Neural crest cell (in vitro differentiated cells): ENCODE measurements at regions not wholly inside any gene's neighbourhood (a gene's known extent, or its start where the extent isn't known, plus 50 kb on each side); places are given as distances from the start of the nearest gene placed in this dataset.
"Not testable (repeated sequence)": the region's sequence is repeated elsewhere in the genome, so short reads cannot be mapped to it uniquely, and the experiment has no call there.

Experiments
- DNase-seq: peaks from one replicate; pipeline ENCODE4 v3.0.0; 2021; ENCODE audit warnings: low read depth, mixed read lengths, low spot score
- H3K27ac Mint-ChIP-seq: one replicate; pipeline ENCODE4 v1.8.0; 2021; ENCODE audit warnings: mild to moderate bottlenecking, mixed read lengths; ENCODE audit not compliant: unreplicated experiment
- H3K27me3 Mint-ChIP-seq: 2 replicates; pipeline ENCODE4 v1.8.0; 2021; ENCODE audit warnings: low read depth, mild to moderate bottlenecking, mixed read lengths
- H3K36me3 Mint-ChIP-seq: 2 replicates; pipeline ENCODE4 v1.8.0; 2021; ENCODE audit warnings: low read depth, mild to moderate bottlenecking, mixed read lengths
- H3K4me1 Mint-ChIP-seq: 2 replicates; pipeline ENCODE4 v1.8.0; 2021; ENCODE audit warnings: mixed read lengths
- H3K4me3 Mint-ChIP-seq: one replicate; pipeline ENCODE4 v1.8.0; 2021; ENCODE audit warnings: mild to moderate bottlenecking, mixed read lengths
- H3K9me3 Mint-ChIP-seq: 2 replicates; pipeline ENCODE4 v1.8.0; 2021; ENCODE audit warnings: mixed read lengths
- TF ChIP-seq, protein P1 (sequence below): fragments of 200-600 bp; sonication (generic); conservative IDR thresholded peaks from 2 replicates; pipeline ENCODE4 v1.5.0; 2021; ENCODE audit warnings: antibody characterized with exemption, mild to moderate bottlenecking

DNA sequence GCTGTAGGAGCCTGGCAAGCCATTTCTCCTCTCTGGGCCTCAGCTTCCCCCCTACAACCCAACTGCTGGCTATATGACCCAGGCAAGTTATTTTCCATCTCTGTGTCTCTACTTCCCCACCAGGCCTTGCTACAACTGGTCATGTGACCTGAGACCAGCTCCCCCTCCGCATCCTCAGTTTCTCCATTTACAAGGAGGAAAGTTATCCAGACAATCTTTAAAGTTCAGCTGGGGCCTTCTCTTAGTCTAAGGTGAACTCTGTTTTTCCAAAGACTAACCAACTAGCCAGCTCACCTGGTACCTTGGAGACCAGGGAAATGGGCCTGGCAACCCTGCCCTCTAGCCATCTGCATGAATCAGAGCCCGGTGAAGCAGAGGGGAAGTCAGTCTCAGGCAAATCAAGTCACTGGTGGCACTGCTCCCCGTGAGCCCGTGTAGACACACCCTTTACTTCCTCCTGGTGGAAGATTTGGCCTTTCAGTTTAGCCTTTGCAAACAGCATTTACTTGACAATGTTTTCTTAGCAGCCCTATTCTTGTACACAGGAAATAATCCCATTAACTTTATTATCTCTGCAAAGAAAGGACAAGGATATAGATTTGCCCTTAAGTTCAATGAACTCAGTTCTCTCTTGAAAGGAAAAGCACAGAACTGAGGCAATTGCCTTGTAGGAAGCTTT lies 157.7 kb downstream of the VEGFA start:
- TF ChIP-seq, protein P1, sequence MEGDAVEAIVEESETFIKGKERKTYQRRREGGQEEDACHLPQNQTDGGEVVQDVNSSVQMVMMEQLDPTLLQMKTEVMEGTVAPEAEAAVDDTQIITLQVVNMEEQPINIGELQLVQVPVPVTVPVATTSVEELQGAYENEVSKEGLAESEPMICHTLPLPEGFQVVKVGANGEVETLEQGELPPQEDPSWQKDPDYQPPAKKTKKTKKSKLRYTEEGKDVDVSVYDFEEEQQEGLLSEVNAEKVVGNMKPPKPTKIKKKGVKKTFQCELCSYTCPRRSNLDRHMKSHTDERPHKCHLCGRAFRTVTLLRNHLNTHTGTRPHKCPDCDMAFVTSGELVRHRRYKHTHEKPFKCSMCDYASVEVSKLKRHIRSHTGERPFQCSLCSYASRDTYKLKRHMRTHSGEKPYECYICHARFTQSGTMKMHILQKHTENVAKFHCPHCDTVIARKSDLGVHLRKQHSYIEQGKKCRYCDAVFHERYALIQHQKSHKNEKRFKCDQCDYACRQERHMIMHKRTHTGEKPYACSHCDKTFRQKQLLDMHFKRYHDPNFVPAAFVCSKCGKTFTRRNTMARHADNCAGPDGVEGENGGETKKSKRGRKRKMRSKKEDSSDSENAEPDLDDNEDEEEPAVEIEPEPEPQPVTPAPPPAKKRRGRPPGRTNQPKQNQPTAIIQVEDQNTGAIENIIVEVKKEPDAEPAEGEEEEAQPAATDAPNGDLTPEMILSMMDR = no peak
- no peak overlapping the region for H3K4me3 Mint-ChIP-seq
- no peaks in the 10 kb centered on the region for H3K9me3 Mint-ChIP-seq
- H3K36me3 Mint-ChIP-seq = no peaks in the 10 kb centered on the region
- no peak overlapping the region for H3K27ac Mint-ChIP-seq
- H3K4me1 Mint-ChIP-seq = peaks cover 15% of the 10 kb centered on the region
- H3K27me3 Mint-ChIP-seq = no peaks in the 10 kb centered on the region
- DNase-seq = no peak

DNA sequence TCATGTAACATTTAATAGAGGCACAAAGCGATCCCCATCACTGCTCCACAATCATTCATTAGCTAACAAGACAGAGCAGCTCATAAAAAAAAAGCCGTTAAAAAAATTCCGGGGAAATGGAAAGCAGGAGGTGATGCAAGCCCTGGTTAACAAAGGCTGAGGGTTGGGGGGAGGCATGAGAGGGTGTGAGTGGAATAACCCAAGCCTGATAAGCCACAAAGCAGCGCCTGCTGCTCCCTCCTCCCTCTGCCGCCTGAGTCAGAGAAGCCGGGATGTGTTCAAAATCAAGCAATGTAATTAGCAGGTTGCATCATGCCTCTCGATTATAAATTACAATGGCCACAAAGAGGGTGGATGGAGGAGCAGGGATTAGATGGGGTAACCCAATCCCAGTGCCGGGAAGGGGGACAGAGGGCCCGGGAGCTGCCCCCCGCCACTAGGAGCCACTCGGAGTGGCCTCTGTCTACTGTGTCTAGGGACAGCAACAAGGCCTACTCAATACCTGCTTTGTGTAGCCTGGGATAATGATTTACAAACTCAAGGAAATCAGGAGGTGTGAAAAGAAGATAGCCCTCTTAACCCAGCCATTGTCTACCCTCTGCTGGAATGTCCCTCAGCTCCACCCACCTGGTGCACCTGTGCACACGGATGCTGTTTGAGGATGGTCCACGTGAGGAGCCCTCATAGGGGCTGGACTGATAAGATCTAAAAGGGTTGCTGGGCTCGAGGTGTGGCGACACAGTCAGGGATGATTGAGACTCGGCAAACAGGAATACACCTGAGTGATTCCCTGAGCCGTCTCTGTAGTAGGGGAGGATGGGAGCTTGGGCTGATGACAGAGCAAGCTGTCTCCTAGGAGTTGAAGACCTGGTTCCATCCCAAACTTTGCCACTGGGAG lies 156.9 kb downstream of the VEGFA start:
- Mint-ChIP-seq H3K4me3 (no peak overlapping the region), H3K27ac (peak overlapping the region; percentile 94), H3K36me3 (no peaks in the 10 kb centered on the region), H3K9me3 (no peaks in the 10 kb centered on the region), H3K27me3 (no peaks in the 10 kb centered on the region), H3K4me1 (peaks cover 12% of the 10 kb centered on the region)
- peak; percentile 14 for DNase-seq
- TF ChIP-seq, protein P1 = no peak

DNA sequence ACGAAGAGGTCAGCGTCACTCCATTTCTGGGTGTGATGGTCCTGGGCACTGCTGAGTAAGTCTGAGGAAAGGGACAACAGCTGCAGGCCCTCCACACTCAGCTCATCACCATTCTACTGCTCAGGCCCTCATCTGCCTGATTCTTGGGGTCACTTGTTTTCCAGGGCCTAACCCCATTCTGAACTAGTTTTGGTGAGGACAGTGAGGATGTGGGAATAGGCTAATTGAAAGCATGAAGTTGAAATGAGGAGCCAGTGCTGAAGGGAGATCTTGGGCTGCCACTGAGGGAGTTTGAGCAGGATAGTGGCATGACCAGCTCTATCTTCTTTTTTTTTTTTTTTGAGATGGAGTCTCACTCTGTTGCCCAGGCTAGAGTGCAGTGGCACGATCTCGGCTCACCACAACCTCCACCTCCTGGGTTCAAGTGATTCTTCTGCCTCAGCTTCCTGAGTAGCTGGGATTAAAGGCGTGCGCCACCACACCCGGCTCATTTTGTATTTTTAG lies 155.7 kb downstream of the VEGFA start:
- H3K4me3 Mint-ChIP-seq, H3K36me3 Mint-ChIP-seq, DNase-seq, H3K27me3 Mint-ChIP-seq, H3K9me3 Mint-ChIP-seq: not testable (repeated sequence)
- H3K4me1 Mint-ChIP-seq = peaks cover 12% of the 10 kb centered on the region
- peak overlapping the region; percentile 19 for H3K27ac Mint-ChIP-seq

DNA sequence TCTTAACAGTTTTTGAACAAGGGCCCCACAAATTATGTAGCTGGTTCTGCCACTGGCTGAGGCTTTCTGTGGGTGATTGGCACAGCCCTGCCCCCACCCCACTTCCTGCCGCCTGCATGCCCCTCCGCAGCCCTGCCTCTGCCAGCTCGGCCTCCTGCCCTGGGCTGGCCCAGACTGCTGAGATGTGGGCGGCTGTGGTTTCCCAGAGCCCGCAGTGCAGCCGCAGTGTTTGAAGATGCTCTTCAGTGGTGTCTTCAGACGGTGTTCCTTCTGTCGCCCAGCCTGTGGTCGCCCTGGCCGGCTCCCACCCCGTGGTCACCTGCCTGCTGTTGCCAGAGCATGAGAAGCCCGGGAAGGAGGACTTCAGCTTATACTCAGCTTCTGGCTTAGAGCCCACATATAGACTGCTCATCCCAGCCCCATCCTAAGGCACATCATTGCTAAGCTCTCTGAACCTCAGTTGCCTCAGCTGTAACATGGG lies 154.3 kb downstream of the VEGFA start:
- H3K4me3 Mint-ChIP-seq = no peak overlapping the region
- H3K36me3 Mint-ChIP-seq = no peaks in the 10 kb centered on the region
- no peaks in the 10 kb centered on the region for H3K27me3 Mint-ChIP-seq
- TF ChIP-seq, protein P1 = no peak
- H3K9me3 Mint-ChIP-seq = no peaks in the 10 kb centered on the region
- peaks cover 12% of the 10 kb centered on the region for H3K4me1 Mint-ChIP-seq
- DNase-seq = no peak
- H3K27ac Mint-ChIP-seq = peak overlapping the region; percentile 43

DNA sequence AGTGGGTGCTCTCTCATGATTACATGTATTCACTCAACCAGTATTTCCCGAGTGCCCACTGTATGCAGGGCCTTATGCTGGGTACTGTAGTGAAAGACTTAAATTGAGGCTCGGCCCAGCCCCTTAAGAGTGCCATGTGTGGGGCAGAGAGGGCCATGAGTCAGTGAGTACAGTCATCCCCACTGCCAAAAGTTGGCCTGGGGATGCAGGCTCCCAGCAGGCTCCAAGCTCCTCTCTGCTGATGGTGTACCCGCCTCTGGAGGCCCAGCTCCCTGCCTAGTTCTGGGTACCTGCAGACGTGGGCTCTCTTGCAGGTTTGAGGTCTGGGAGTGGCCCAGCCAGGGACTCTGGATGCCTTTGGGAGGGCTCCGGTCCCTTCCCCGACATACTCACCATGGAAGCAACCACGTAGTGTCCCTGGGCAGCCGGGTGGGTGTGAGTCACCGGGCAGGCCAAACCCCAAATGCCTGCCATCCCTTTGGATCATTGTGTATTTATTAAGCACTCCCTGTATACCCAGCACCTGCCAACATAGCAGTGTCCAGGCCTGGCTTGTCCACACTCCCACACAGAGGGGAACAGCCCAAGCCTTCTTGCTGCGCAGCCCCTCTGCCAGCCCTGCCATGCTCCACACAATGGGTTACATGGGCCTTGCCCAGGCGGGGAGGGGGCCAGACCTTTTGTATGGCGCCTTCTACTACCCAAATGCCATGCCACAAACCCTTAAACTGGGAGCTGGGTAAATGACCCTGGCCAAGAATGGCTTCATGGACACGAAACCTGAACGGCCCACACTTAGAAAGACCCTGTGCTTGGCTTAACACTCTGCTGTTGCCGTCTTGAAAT lies 153.6 kb downstream of the VEGFA start:
- H3K27me3 Mint-ChIP-seq = no peaks in the 10 kb centered on the region
- no peaks in the 10 kb centered on the region for H3K36me3 Mint-ChIP-seq
- no peak overlapping the region for H3K4me3 Mint-ChIP-seq
- no peak for DNase-seq
- H3K9me3 Mint-ChIP-seq = no peaks in the 10 kb centered on the region
- peaks cover 12% of the 10 kb centered on the region for H3K4me1 Mint-ChIP-seq
- TF ChIP-seq, protein P1 = no peak
- H3K27ac Mint-ChIP-seq = peak overlapping the region; percentile 43
